ENCODE measurements at regions not wholly inside any gene's neighbourhood (a gene's known extent, or its start where the extent isn't known, plus 50 kb on each side); places are given as distances from the start of the nearest gene placed in this dataset.

DNA sequence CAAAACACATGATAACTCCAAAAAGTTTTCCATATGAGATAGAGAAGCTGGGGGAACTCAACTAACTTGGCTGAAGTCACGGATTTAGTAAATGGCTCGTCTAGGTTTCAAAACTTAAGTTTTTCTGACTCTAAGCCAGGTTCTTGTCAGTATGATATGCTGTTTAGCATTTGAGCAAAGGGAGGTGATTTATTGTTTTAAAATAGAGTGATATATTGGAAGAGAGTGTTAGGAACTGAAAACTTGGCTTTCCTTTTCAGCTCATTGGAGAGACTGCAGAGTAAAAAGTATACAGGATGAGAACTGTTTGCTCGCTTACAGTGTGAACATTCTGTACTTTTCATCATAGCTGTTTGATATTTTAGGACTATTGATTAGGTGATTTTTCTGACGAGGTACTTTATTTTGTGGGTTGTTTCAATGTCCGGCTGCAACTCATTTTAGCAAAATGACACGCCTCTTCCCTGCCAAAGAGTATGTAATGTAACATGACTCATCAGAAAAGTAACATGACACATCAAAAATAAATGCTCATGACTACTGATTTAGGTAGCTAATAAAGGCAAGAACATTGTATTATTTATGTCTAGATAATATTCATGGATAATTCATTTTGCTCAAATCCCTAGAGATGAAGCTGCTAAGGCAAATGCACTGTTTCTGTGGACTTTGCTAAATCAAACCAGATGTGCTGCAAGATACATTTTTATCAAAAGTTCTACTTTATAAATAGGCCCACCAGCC, 355.1 kb downstream of the GPATCH2 start:
- no peak for DNase-seq
- no peaks in the 10 kb centered on the region for H3K9me3 Mint-ChIP-seq (ENCODE audit: unreplicated experiment)
- no peaks in the 10 kb centered on the region for H3K27me3 Mint-ChIP-seq (ENCODE audit: unreplicated experiment)
- no peak overlapping the region for H3K4me3 Mint-ChIP-seq (ENCODE audit: unreplicated experiment)
- no peaks in the 10 kb centered on the region for H3K36me3 Mint-ChIP-seq (ENCODE audit: unreplicated experiment)
- no peaks in the 10 kb centered on the region for H3K4me1 Mint-ChIP-seq (ENCODE audit: low read depth, unreplicated experiment)
- no peak overlapping the region for H3K27ac Mint-ChIP-seq (ENCODE audit: unreplicated experiment)
- no peak for TF ChIP-seq CTCF (IDR thresholded peaks at IDR 0.05; ENCODE audit: partially characterized antibody, unreplicated experiment)

DNA sequence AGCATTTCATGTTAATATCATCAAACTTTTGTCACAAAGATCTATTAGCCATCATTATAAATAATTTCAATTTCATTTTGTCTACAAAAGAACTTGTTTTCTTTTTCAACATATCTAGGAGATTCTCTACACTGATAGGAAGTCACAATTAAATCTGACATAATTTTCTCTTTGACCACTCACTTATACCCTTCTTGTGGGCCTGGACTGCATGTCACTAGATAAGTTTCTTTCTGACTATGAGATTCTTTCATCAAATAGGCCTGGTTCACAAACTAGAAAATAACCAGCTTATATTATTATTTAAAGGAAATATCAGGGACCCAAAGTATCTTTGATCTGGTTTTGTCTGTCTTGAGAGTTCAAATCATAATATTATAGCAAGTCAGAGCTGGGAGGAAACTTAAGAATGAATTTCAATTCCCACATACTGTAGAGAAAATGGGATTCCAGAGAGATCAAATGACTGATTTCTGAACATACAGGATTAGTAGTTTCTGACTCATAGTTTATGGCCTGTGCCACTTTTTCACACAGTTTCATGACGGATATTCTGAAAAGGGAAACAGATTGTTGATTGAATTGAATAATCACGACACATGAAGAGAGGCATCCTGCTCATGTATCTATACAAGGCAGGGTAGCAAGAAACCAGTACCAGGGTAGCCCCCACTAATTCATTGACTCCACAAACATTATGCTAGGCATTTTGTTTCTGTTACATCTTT, 355.8 kb downstream of the GPATCH2 start:
- H3K27me3 Mint-ChIP-seq (ENCODE audit: unreplicated experiment) = no peaks in the 10 kb centered on the region
- no peak overlapping the region for H3K4me3 Mint-ChIP-seq (ENCODE audit: unreplicated experiment)
- no peak for DNase-seq
- no peaks in the 10 kb centered on the region for H3K36me3 Mint-ChIP-seq (ENCODE audit: unreplicated experiment)
- H3K9me3 Mint-ChIP-seq (ENCODE audit: unreplicated experiment) = no peaks in the 10 kb centered on the region
- H3K27ac Mint-ChIP-seq (ENCODE audit: unreplicated experiment) = no peak overlapping the region
- H3K4me1 Mint-ChIP-seq (ENCODE audit: low read depth, unreplicated experiment) = no peaks in the 10 kb centered on the region
- no peak for TF ChIP-seq CTCF (IDR thresholded peaks at IDR 0.05; ENCODE audit: partially characterized antibody, unreplicated experiment)

DNA sequence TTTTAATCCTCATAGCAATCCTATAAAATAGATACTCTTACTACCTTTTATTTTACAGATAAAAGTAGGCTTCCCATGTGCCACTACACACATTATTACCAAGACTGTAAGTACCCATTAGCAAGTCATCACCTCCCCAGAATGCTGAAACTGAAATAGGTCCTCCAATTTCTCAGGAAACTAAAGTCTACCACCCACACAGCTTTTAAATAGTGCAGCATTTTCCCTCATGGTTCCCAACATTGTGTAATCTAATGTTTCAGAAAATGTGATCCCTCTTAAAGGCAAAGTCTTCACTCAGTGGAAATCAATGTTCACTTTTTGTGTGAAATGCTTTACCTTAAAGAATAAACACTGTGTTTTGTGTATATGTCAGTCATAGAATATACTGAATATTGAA, 356.5 kb downstream of the GPATCH2 start:
- Mint-ChIP-seq H3K4me1 (ENCODE audit: low read depth, unreplicated experiment) (no peaks in the 10 kb centered on the region), H3K9me3 (ENCODE audit: unreplicated experiment) (no peaks in the 10 kb centered on the region), H3K27ac (ENCODE audit: unreplicated experiment) (no peak overlapping the region), H3K36me3 (ENCODE audit: unreplicated experiment) (no peaks in the 10 kb centered on the region), H3K27me3 (ENCODE audit: unreplicated experiment) (no peaks in the 10 kb centered on the region), H3K4me3 (ENCODE audit: unreplicated experiment) (no peak overlapping the region)
- no peak for DNase-seq
- TF ChIP-seq CTCF (IDR thresholded peaks at IDR 0.05; ENCODE audit: partially characterized antibody, unreplicated experiment) = no peak

GRCh38 chr1:217273866-217274265, 357.0 kb downstream of the GPATCH2 start:
- Mint-ChIP-seq H3K4me1 (ENCODE audit: low read depth, unreplicated experiment) (no peaks in the 10 kb centered on the region), H3K36me3 (ENCODE audit: unreplicated experiment) (no peaks in the 10 kb centered on the region), H3K9me3 (ENCODE audit: unreplicated experiment) (no peaks in the 10 kb centered on the region), H3K27me3 (ENCODE audit: unreplicated experiment) (no peaks in the 10 kb centered on the region), H3K27ac (ENCODE audit: unreplicated experiment) (no peak overlapping the region), H3K4me3 (ENCODE audit: unreplicated experiment) (no peak overlapping the region)
- no peak for DNase-seq
- no peak for TF ChIP-seq CTCF (IDR thresholded peaks at IDR 0.05; ENCODE audit: partially characterized antibody, unreplicated experiment)

- H3K27me3 Mint-ChIP-seq (ENCODE audit: unreplicated experiment) = no peaks in the 10 kb centered on the region
- H3K4me3 Mint-ChIP-seq (ENCODE audit: unreplicated experiment) = no peak overlapping the region
- H3K4me1 Mint-ChIP-seq (ENCODE audit: low read depth, unreplicated experiment) = no peaks in the 10 kb centered on the region
- no peak overlapping the region for H3K27ac Mint-ChIP-seq (ENCODE audit: unreplicated experiment)
- DNase-seq = no peak
- H3K36me3 Mint-ChIP-seq (ENCODE audit: unreplicated experiment) = no peaks in the 10 kb centered on the region
- no peaks in the 10 kb centered on the region for H3K9me3 Mint-ChIP-seq (ENCODE audit: unreplicated experiment)
- no peak for TF ChIP-seq CTCF (IDR thresholded peaks at IDR 0.05; ENCODE audit: partially characterized antibody, unreplicated experiment)
These were observed 358.5 kb downstream of the GPATCH2 start for GRCh38 chr1:217272385-217272784.

All from glutamatergic neuron (in vitro differentiated cells).